Memory B cell (primary cell): ENCODE measurements at regions not wholly inside any gene's neighbourhood (a gene's known extent, or its start where the extent isn't known, plus 50 kb on each side); places are given as distances from the start of the nearest gene placed in this dataset.

Experiments used
- ATAC-seq: fragments of 150-1000 bp; cut with Tn5 transposase; 2 replicates; pipeline ENCODE4 v1.10.0; 2021; ENCODE audit warnings: low read depth, mild to moderate bottlenecking, moderate library complexity
- DNase-seq, 2 donors: peaks; one replicate each; pipeline ENCODE4 v3.0.0; 2022; ENCODE audit warnings: low spot score in 2 of 2
- H3K27ac Mint-ChIP-seq: one replicate; pipeline ENCODE4 v1.8.0; 2022; ENCODE audit warnings: mild to moderate bottlenecking, moderate library complexity, mixed read lengths
- H3K27me3 Mint-ChIP-seq: one replicate; pipeline ENCODE4 v1.8.0; 2022; ENCODE audit warnings: mixed read lengths
- H3K36me3 Mint-ChIP-seq: one replicate; pipeline ENCODE4 v1.8.0; 2022; ENCODE audit warnings: mild to moderate bottlenecking, mixed read lengths
- H3K4me1 Mint-ChIP-seq: one replicate; pipeline ENCODE4 v1.8.0; 2022; ENCODE audit warnings: mixed read lengths
- H3K4me3 Mint-ChIP-seq: one replicate; pipeline ENCODE4 v1.8.0; 2022; ENCODE audit warnings: mild to moderate bottlenecking, moderate library complexity, mixed read lengths
- H3K9me3 Mint-ChIP-seq: one replicate; pipeline ENCODE4 v1.8.0; 2022; ENCODE audit warnings: mixed read lengths

- no peaks in the 10 kb centered on the region for H3K4me1 Mint-ChIP-seq
- H3K4me3 Mint-ChIP-seq = no peak overlapping the region
- DNase-seq (no peak), ATAC-seq (no peak)
- H3K27ac Mint-ChIP-seq = no peak overlapping the region
- H3K36me3 Mint-ChIP-seq = no peaks in the 10 kb centered on the region
- peaks cover 5% of the 10 kb centered on the region for H3K27me3 Mint-ChIP-seq
- peaks cover 2% of the 10 kb centered on the region for H3K9me3 Mint-ChIP-seq
Measured at GRCh38 chr2:11030036-11030435, 118.3 kb downstream of the KCNF1 start.

- no peak for DNase-seq
- H3K27ac Mint-ChIP-seq = no peak overlapping the region
- H3K36me3 Mint-ChIP-seq = no peaks in the 10 kb centered on the region
- H3K4me3 Mint-ChIP-seq = no peak overlapping the region
- H3K9me3 Mint-ChIP-seq = peaks cover 4% of the 10 kb centered on the region
- ATAC-seq = no peak
- H3K4me1 Mint-ChIP-seq = no peaks in the 10 kb centered on the region
- peaks cover 4% of the 10 kb centered on the region for H3K27me3 Mint-ChIP-seq
Measured at GRCh38 chr2:11030909-11031308, 119.2 kb downstream of the KCNF1 start.

GRCh38 chr2:11031876-11032275 lies 120.1 kb downstream of the KCNF1 start:
- ATAC-seq (no peak), DNase-seq (no peak)
- Mint-ChIP-seq H3K36me3 (no peaks in the 10 kb centered on the region), H3K4me3 (no peak overlapping the region), H3K27me3 (peaks cover 8% of the 10 kb centered on the region), H3K9me3 (peaks cover 11% of the 10 kb centered on the region), H3K4me1 (no peaks in the 10 kb centered on the region), H3K27ac (no peak overlapping the region)

- ATAC-seq (no peak), DNase-seq (no peak)
- no peaks in the 10 kb centered on the region for H3K36me3 Mint-ChIP-seq
- peaks cover 16% of the 10 kb centered on the region for H3K9me3 Mint-ChIP-seq
- no peak overlapping the region for H3K4me3 Mint-ChIP-seq
- H3K27me3 Mint-ChIP-seq = peaks cover 8% of the 10 kb centered on the region
- H3K27ac Mint-ChIP-seq = no peak overlapping the region
- no peaks in the 10 kb centered on the region for H3K4me1 Mint-ChIP-seq
Measured at GRCh38 chr2:11032396-11032795, 120.7 kb downstream of the KCNF1 start.

- Mint-ChIP-seq H3K4me1 (no peaks in the 10 kb centered on the region), H3K4me3 (no peak overlapping the region), H3K27me3 (peaks cover 7% of the 10 kb centered on the region), H3K9me3 (peaks cover 17% of the 10 kb centered on the region), H3K36me3 (no peaks in the 10 kb centered on the region), H3K27ac (no peak overlapping the region)
- ATAC-seq = no peak
- DNase-seq = no peak
Measured at GRCh38 chr2:11033114-11033513, 121.4 kb downstream of the KCNF1 start.

- no peaks in the 10 kb centered on the region for H3K4me1 Mint-ChIP-seq
- H3K9me3 Mint-ChIP-seq = peaks cover 23% of the 10 kb centered on the region
- ATAC-seq (no peak), DNase-seq (no peak)
- H3K27me3 Mint-ChIP-seq = peaks cover 22% of the 10 kb centered on the region
- H3K36me3 Mint-ChIP-seq = peaks cover 4% of the 10 kb centered on the region
- no peak overlapping the region for H3K27ac Mint-ChIP-seq
- no peak overlapping the region for H3K4me3 Mint-ChIP-seq
Measured at GRCh38 chr2:11038641-11039040, 116.6 kb upstream of the SLC66A3 start.

GRCh38 chr2:11040992-11041391 lies 114.3 kb upstream of the SLC66A3 start:
- no peak for ATAC-seq
- no peak overlapping the region for H3K27ac Mint-ChIP-seq
- H3K27me3 Mint-ChIP-seq = peaks cover 33% of the 10 kb centered on the region
- DNase-seq = no peak
- H3K4me1 Mint-ChIP-seq = no peaks in the 10 kb centered on the region
- H3K9me3 Mint-ChIP-seq = peaks cover 18% of the 10 kb centered on the region
- H3K36me3 Mint-ChIP-seq = peaks cover 4% of the 10 kb centered on the region
- H3K4me3 Mint-ChIP-seq = no peak overlapping the region

GRCh38 chr2:11042841-11043240 lies 112.4 kb upstream of the SLC66A3 start:
- peaks cover 29% of the 10 kb centered on the region for H3K27me3 Mint-ChIP-seq
- ATAC-seq = no peak
- H3K9me3 Mint-ChIP-seq = peaks cover 5% of the 10 kb centered on the region
- DNase-seq = no peak
- H3K27ac Mint-ChIP-seq = no peak overlapping the region
- H3K4me1 Mint-ChIP-seq = no peaks in the 10 kb centered on the region
- peaks cover 4% of the 10 kb centered on the region for H3K36me3 Mint-ChIP-seq
- no peak overlapping the region for H3K4me3 Mint-ChIP-seq

GRCh38 chr2:11043245-11043644 lies 112.0 kb upstream of the SLC66A3 start:
- Mint-ChIP-seq H3K4me1 (no peaks in the 10 kb centered on the region), H3K9me3 (peaks cover 5% of the 10 kb centered on the region), H3K4me3 (no peak overlapping the region), H3K36me3 (peaks cover 4% of the 10 kb centered on the region), H3K27ac (no peak overlapping the region), H3K27me3 (peaks cover 29% of the 10 kb centered on the region)
- DNase-seq = no peak
- no peak for ATAC-seq

- Mint-ChIP-seq H3K4me3 (no peak overlapping the region), H3K4me1 (no peaks in the 10 kb centered on the region), H3K9me3 (peaks cover 5% of the 10 kb centered on the region), H3K27me3 (peaks cover 35% of the 10 kb centered on the region), H3K36me3 (peaks cover 4% of the 10 kb centered on the region), H3K27ac (no peak overlapping the region)
- ATAC-seq (no peak), DNase-seq (no peak)
Measured at GRCh38 chr2:11044201-11044600, 111.1 kb upstream of the SLC66A3 start.

- Mint-ChIP-seq H3K27me3 (peaks cover 31% of the 10 kb centered on the region), H3K36me3 (no peaks in the 10 kb centered on the region), H3K4me1 (no peaks in the 10 kb centered on the region), H3K27ac (no peak overlapping the region), H3K4me3 (no peak overlapping the region), H3K9me3 (no peaks in the 10 kb centered on the region)
- DNase-seq = no peak
- no peak for ATAC-seq
Measured at GRCh38 chr2:11045294-11045693, 110.0 kb upstream of the SLC66A3 start.

GRCh38 chr2:11048335-11049008 lies 106.8 kb upstream of the SLC66A3 start:
- peaks cover 22% of the 10 kb centered on the region for H3K27me3 Mint-ChIP-seq
- no peaks in the 10 kb centered on the region for H3K9me3 Mint-ChIP-seq
- no peaks in the 10 kb centered on the region for H3K36me3 Mint-ChIP-seq
- no peak overlapping the region for H3K27ac Mint-ChIP-seq
- no peak for DNase-seq
- no peak for ATAC-seq
- H3K4me1 Mint-ChIP-seq = no peaks in the 10 kb centered on the region
- H3K4me3 Mint-ChIP-seq = no peak overlapping the region

- H3K9me3 Mint-ChIP-seq = no peaks in the 10 kb centered on the region
- no peak overlapping the region for H3K4me3 Mint-ChIP-seq
- H3K27ac Mint-ChIP-seq = no peak overlapping the region
- DNase-seq = no peak
- no peaks in the 10 kb centered on the region for H3K36me3 Mint-ChIP-seq
- no peak for ATAC-seq
- no peaks in the 10 kb centered on the region for H3K4me1 Mint-ChIP-seq
- H3K27me3 Mint-ChIP-seq = peaks cover 15% of the 10 kb centered on the region
Measured at GRCh38 chr2:11050565-11050964, 104.7 kb upstream of the SLC66A3 start.

- DNase-seq (no peak), ATAC-seq (no peak)
- Mint-ChIP-seq H3K4me1 (no peaks in the 10 kb centered on the region), H3K4me3 (no peak overlapping the region), H3K9me3 (no peaks in the 10 kb centered on the region), H3K27ac (no peak overlapping the region), H3K36me3 (no peaks in the 10 kb centered on the region), H3K27me3 (peaks cover 11% of the 10 kb centered on the region)
Measured at GRCh38 chr2:11051280-11051679, 104.0 kb upstream of the SLC66A3 start.

- no peaks in the 10 kb centered on the region for H3K36me3 Mint-ChIP-seq
- H3K4me1 Mint-ChIP-seq = no peaks in the 10 kb centered on the region
- ATAC-seq (no peak), DNase-seq (no peak)
- H3K27ac Mint-ChIP-seq = no peak overlapping the region
- H3K4me3 Mint-ChIP-seq = no peak overlapping the region
- no peaks in the 10 kb centered on the region for H3K9me3 Mint-ChIP-seq
- peaks cover 14% of the 10 kb centered on the region for H3K27me3 Mint-ChIP-seq
Measured at GRCh38 chr2:11053546-11053945, 101.7 kb upstream of the SLC66A3 start.
